ENCODE measurements at regions not wholly inside any gene's neighbourhood (a gene's known extent, or its start where the extent isn't known, plus 50 kb on each side); places are given as distances from the start of the nearest gene placed in this dataset.
"Not testable (repeated sequence)": the region's sequence is repeated elsewhere in the genome, so short reads cannot be mapped to it uniquely, and the experiment has no call there.

DNA sequence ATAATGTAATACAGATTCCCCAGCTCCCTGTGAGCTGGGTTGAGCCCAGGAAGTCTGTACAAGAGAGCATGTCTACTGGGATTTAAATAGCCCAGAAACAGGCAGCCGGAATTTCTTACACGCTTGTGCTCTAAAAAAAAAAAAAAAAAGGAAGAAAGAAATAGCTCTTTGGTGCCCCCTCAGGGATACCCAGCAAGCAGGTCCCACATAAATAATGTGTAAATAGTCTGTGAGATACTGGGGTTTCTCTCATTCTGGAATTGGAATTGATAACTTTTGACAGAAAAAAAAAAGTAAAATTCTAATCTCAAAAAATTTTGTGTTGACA lies 81.4 kb upstream of the SEC22B start:
- TF ChIP-seq, protein P1, sequence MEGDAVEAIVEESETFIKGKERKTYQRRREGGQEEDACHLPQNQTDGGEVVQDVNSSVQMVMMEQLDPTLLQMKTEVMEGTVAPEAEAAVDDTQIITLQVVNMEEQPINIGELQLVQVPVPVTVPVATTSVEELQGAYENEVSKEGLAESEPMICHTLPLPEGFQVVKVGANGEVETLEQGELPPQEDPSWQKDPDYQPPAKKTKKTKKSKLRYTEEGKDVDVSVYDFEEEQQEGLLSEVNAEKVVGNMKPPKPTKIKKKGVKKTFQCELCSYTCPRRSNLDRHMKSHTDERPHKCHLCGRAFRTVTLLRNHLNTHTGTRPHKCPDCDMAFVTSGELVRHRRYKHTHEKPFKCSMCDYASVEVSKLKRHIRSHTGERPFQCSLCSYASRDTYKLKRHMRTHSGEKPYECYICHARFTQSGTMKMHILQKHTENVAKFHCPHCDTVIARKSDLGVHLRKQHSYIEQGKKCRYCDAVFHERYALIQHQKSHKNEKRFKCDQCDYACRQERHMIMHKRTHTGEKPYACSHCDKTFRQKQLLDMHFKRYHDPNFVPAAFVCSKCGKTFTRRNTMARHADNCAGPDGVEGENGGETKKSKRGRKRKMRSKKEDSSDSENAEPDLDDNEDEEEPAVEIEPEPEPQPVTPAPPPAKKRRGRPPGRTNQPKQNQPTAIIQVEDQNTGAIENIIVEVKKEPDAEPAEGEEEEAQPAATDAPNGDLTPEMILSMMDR (IDR thresholded peaks at IDR 0.05): not testable (repeated sequence)
- not testable (repeated sequence) for TF ChIP-seq POLR2A (IDR thresholded peaks at IDR 0.05)

Data from uterus (tissue), 2 donors.